HepG2 (cell line): ENCODE measurements at regions not wholly inside any gene's neighbourhood (a gene's known extent, or its start where the extent isn't known, plus 50 kb on each side); places are given as distances from the start of the nearest gene placed in this dataset.

Experiments
- AHDC1 ChIP-seq: sonication (generic); formaldehyde crosslinking; IDR thresholded peaks from 2 replicates; pipeline ENCODE4 v1.5.1; 2020; ENCODE audit warnings: mild to moderate bottlenecking, missing genetic modification reagents, borderline replicate concordance
- ARHGAP35 ChIP-seq: sonication (generic); formaldehyde crosslinking; IDR thresholded peaks from 2 replicates; pipeline ENCODE4 v1.9.0; 2022; ENCODE audit warnings: mild to moderate bottlenecking, inconsistent platforms, moderate library complexity, missing genetic modification reagents, borderline replicate concordance
- ASH2L ChIP-seq: fragments of 300-600, 200-600 bp; sonication (generic); IDR thresholded peaks from 2 replicates; pipeline ENCODE4 v1.7.0; 2017; ENCODE audit warnings: low read depth, mild to moderate bottlenecking, moderate library complexity, mixed read lengths, low read length; ENCODE audit not compliant: insufficient read length
- BCL6 ChIP-seq: IDR thresholded peaks from 2 replicates; pipeline ENCODE4 v1.6.1; 2016; ENCODE audit warnings: missing genetic modification reagents, missing compliant biosample characterization
- CHCHD3 ChIP-seq: sonication (generic); formaldehyde crosslinking; IDR thresholded peaks from 2 replicates; pipeline ENCODE4 v1.8.0; 2022; ENCODE audit warnings: mild to moderate bottlenecking, missing genetic modification reagents, moderate library complexity
- FOXP4 ChIP-seq: sonication (generic); formaldehyde crosslinking; IDR thresholded peaks from 2 replicates; pipeline ENCODE4 v1.4.0; 2020; ENCODE audit warnings: missing genetic modification reagents
- HDAC2 ChIP-seq: sonication (generic); formaldehyde crosslinking; IDR thresholded peaks from 2 replicates; pipeline ENCODE4 v1.4.0; 2020; ENCODE audit warnings: missing genetic modification reagents
- HOXA3 ChIP-seq: sonication (generic); formaldehyde crosslinking; IDR thresholded peaks from 2 replicates; pipeline ENCODE4 v1.5.0; 2020; ENCODE audit warnings: missing genetic modification reagents
- KDM4B ChIP-seq: sonication (generic); formaldehyde crosslinking; IDR thresholded peaks from 2 replicates; pipeline ENCODE4 v1.4.0; 2020; ENCODE audit warnings: missing genetic modification reagents
- MAFG ChIP-seq: sonication (generic); formaldehyde crosslinking; IDR thresholded peaks from 2 replicates; pipeline ENCODE4 v1.5.1; 2020; ENCODE audit warnings: mild to moderate bottlenecking, missing genetic modification reagents
- POGZ ChIP-seq: sonication (generic); formaldehyde crosslinking; IDR thresholded peaks from 2 replicates; pipeline ENCODE4 v1.4.0; 2020; ENCODE audit warnings: mild to moderate bottlenecking, missing genetic modification reagents
- SETDB1 ChIP-seq: sonication (generic); formaldehyde crosslinking; IDR thresholded peaks from 2 replicates; pipeline ENCODE4 v1.5.1; 2020; ENCODE audit warnings: missing genetic modification reagents, mild to moderate bottlenecking, borderline replicate concordance
- SRSF1 ChIP-seq: fragments of 200-400 bp; formaldehyde crosslinking; optimal IDR thresholded peaks from 2 replicates; pipeline ENCODE3; 2017; ENCODE audit warnings: mild to moderate bottlenecking, low read depth, low read length, moderate library complexity
- THAP11 ChIP-seq: IDR thresholded peaks from 2 replicates; pipeline ENCODE4 v1.6.1; 2016; ENCODE audit warnings: missing biosample characterization, missing genetic modification reagents
- ZKSCAN1 ChIP-seq: fragments of 150-350 bp; IDR thresholded peaks from 2 replicates; pipeline ENCODE4 v1.6.1; 2014; ENCODE audit warnings: low read length
- ZNF547 ChIP-seq: sonication (generic); formaldehyde crosslinking; IDR thresholded peaks from 2 replicates; pipeline ENCODE4 v1.5.1; 2020; ENCODE audit warnings: mild to moderate bottlenecking, missing genetic modification reagents
- ZNF674 ChIP-seq: sonication (generic); formaldehyde crosslinking; IDR thresholded peaks from 2 replicates; pipeline ENCODE4 v1.5.0; 2020; ENCODE audit warnings: low read depth, mild to moderate bottlenecking, missing genetic modification reagents
- ZSCAN29 ChIP-seq: sonication (generic); formaldehyde crosslinking; conservative IDR thresholded peaks from 2 replicates; pipeline ENCODE4 v1.4.0; 2020; ENCODE audit warnings: mild to moderate bottlenecking, missing genetic modification reagents
- TF ChIP-seq, protein P1 (sequence below): sonication (generic); formaldehyde crosslinking; IDR thresholded peaks from 2 replicates; pipeline ENCODE4 v1.4.0; 2020; ENCODE audit warnings: missing genetic modification reagents
- TF ChIP-seq, protein P2 (sequence below): sonication (generic); formaldehyde crosslinking; conservative IDR thresholded peaks from 2 replicates; pipeline ENCODE4 v1.4.0; 2020; ENCODE audit warnings: missing genetic modification reagents
- TF ChIP-seq, protein P3 (sequence below): sonication (generic); formaldehyde crosslinking; IDR thresholded peaks from 2 replicates; pipeline ENCODE4 v1.4.0; 2020; ENCODE audit warnings: mild to moderate bottlenecking, missing genetic modification reagents

DNA sequence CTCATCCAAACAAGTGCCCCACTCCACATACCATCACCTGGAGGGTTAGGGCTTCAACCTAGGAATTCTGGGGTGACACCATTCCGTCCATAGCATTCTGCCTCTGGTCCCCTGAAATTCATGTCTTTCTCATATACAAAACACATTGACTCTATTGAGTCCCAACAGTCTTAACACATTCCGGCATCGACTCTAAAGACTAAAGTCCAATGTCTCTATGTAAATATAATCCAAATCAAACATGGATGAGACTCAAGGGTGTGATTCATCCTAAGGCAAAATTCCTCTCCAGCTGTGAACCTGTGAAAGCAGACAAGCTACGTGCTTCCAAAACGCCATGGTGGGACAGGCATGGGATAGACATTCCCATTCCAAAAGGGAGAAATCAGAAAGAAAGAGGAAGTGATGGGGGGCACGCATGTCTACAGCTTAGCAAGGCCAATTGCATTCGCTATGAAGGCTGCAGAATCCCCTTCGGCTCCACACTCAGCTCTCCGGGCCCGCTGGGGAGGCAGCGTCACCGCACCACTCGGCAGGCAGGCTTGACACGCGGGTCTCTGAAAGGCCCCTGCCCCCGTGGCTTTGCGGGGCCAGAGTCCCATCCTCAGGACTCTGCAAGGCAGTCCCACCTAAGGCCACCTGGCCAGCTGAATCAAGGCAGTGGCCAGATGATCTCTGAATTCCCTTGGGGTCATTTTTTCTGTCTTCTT, 53.2 kb downstream of the ADRA2C start (continued):
- TF ChIP-seq CHCHD3 (no peak), BCL6 (CRISPR knock-in tag) (0 out of 2 replicates have a peak, but pooled peaks have one; percentile 4), MAFG (CRISPR knock-in tag) (no peak), FOXP4 (CRISPR knock-in tag) (0 out of 2 replicates have a peak, but pooled peaks have one; percentile 33), ZNF674 (CRISPR knock-in tag) (no peak), ASH2L (peak; percentile 76), ZSCAN29 (no peak), HOXA3 (CRISPR knock-in tag) (peak; percentile 54; the same call in 1 of the 2 replicates), ZNF547 (no peak), POGZ (CRISPR knock-in tag) (no peak), THAP11 (CRISPR knock-in tag) (peak; percentile 20; the same call in 1 of the 2 replicates), ARHGAP35 (no peak), KDM4B (CRISPR knock-in tag) (no peak), AHDC1 (peak; percentile 24; the same call in 1 of the 2 replicates), SRSF1 (no peak), HDAC2 (CRISPR knock-in tag) (peak; percentile 64; the same call in 1 of the 2 replicates), SETDB1 (CRISPR knock-in tag) (no peak), ZKSCAN1 (peak; percentile 65)
- TF ChIP-seq, protein P1, sequence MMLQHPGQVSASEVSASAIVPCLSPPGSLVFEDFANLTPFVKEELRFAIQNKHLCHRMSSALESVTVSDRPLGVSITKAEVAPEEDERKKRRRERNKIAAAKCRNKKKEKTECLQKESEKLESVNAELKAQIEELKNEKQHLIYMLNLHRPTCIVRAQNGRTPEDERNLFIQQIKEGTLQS (CRISPR knock-in tag) = no peak
- TF ChIP-seq, protein P2, sequence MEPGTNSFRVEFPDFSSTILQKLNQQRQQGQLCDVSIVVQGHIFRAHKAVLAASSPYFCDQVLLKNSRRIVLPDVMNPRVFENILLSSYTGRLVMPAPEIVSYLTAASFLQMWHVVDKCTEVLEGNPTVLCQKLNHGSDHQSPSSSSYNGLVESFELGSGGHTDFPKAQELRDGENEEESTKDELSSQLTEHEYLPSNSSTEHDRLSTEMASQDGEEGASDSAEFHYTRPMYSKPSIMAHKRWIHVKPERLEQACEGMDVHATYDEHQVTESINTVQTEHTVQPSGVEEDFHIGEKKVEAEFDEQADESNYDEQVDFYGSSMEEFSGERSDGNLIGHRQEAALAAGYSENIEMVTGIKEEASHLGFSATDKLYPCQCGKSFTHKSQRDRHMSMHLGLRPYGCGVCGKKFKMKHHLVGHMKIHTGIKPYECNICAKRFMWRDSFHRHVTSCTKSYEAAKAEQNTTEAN (CRISPR knock-in tag) = no peak
- TF ChIP-seq, protein P3, sequence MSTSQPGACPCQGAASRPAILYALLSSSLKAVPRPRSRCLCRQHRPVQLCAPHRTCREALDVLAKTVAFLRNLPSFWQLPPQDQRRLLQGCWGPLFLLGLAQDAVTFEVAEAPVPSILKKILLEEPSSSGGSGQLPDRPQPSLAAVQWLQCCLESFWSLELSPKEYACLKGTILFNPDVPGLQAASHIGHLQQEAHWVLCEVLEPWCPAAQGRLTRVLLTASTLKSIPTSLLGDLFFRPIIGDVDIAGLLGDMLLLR = no peak
